Endodermal cell (in vitro differentiated cells): ENCODE measurements at regions not wholly inside any gene's neighbourhood (a gene's known extent, or its start where the extent isn't known, plus 50 kb on each side); places are given as distances from the start of the nearest gene placed in this dataset.

Source experiments
- DNase-seq: peaks from one replicate; pipeline ENCODE4 v3.0.0-alpha.2; 2017
- H3K27ac ChIP-seq: 2 replicates; pipeline ENCODE4 v1.5.1; 2013; ENCODE audit warnings: mild to moderate bottlenecking, low read depth, low read length, moderate library complexity
- H3K27me3 ChIP-seq: 2 replicates; pipeline ENCODE4 v1.6.1; 2013; ENCODE audit warnings: mild to moderate bottlenecking, low read length, moderate library complexity; ENCODE audit not compliant: insufficient read depth, control insufficient read depth, poor library complexity, severe bottlenecking
- H3K36me3 ChIP-seq: 2 replicates; pipeline ENCODE4 v1.7.0; 2013; ENCODE audit warnings: mild to moderate bottlenecking, low read length, moderate library complexity; ENCODE audit not compliant: control insufficient read depth, insufficient read depth
- H3K4me1 ChIP-seq: one replicate; pipeline ENCODE4 v1.7.0; 2013; ENCODE audit warnings: low read length; ENCODE audit not compliant: control insufficient read depth, insufficient read depth
- H3K4me3 ChIP-seq: 2 replicates; pipeline ENCODE4 v1.5.1; 2013; ENCODE audit warnings: mild to moderate bottlenecking, low read length, moderate library complexity
- H3K9ac ChIP-seq: 2 replicates; pipeline ENCODE4 v1.6.1; 2013; ENCODE audit warnings: mild to moderate bottlenecking, low read length, moderate library complexity; ENCODE audit not compliant: poor library complexity, severe bottlenecking; ENCODE audit errors: extremely low read depth
- H3K9me3 ChIP-seq: 2 replicates; pipeline ENCODE4 v1.6.1; 2013; ENCODE audit warnings: mild to moderate bottlenecking, low read length, moderate library complexity; ENCODE audit not compliant: control insufficient read depth
- H3K27ac Mint-ChIP-seq: 2 replicates; pipeline ENCODE4 v1.8.0; 2020; ENCODE audit warnings: mixed read lengths
- H3K27me3 Mint-ChIP-seq: 2 replicates; pipeline ENCODE4 v1.8.0; 2021; ENCODE audit warnings: mild to moderate bottlenecking, mixed read lengths; ENCODE audit not compliant: insufficient read depth
- H3K36me3 Mint-ChIP-seq: 2 replicates; pipeline ENCODE4 v1.8.0; 2020; ENCODE audit warnings: low read depth, mixed read lengths
- H3K4me1 Mint-ChIP-seq: 2 replicates; pipeline ENCODE4 v1.8.0; 2020; ENCODE audit warnings: mixed read lengths
- H3K4me3 Mint-ChIP-seq: 2 replicates; pipeline ENCODE4 v1.8.0; 2020; ENCODE audit warnings: mild to moderate bottlenecking, moderate library complexity, mixed read lengths
- H3K9me3 Mint-ChIP-seq: 2 replicates; pipeline ENCODE4 v1.8.0; 2020; ENCODE audit warnings: mild to moderate bottlenecking, mixed read lengths
- WGBS, 2 experiments: methylation state at CpG; one replicate each; pipeline versions ENCODE4 v1.1.5 to v1.1.7; 2013; ENCODE audit warnings: missing lambda C conversion rate in 2 of 2, mixed read lengths in 1 of 2; ENCODE audit not compliant: insufficient coverage in 1 of 2, insufficient read length in 1 of 2; 5-methylcytosine and 5-hydroxymethylcytosine counted together
- TF ChIP-seq, protein P1 (sequence below): fragments of 200-600 bp; sonication (generic); conservative IDR thresholded peaks from 2 replicates; pipeline ENCODE4 v1.5.0; 2021; ENCODE audit warnings: antibody characterized with exemption, mild to moderate bottlenecking

- no peak overlapping the region for H3K27ac Mint-ChIP-seq
- TF ChIP-seq, protein P1, sequence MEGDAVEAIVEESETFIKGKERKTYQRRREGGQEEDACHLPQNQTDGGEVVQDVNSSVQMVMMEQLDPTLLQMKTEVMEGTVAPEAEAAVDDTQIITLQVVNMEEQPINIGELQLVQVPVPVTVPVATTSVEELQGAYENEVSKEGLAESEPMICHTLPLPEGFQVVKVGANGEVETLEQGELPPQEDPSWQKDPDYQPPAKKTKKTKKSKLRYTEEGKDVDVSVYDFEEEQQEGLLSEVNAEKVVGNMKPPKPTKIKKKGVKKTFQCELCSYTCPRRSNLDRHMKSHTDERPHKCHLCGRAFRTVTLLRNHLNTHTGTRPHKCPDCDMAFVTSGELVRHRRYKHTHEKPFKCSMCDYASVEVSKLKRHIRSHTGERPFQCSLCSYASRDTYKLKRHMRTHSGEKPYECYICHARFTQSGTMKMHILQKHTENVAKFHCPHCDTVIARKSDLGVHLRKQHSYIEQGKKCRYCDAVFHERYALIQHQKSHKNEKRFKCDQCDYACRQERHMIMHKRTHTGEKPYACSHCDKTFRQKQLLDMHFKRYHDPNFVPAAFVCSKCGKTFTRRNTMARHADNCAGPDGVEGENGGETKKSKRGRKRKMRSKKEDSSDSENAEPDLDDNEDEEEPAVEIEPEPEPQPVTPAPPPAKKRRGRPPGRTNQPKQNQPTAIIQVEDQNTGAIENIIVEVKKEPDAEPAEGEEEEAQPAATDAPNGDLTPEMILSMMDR, result no peak
- no peaks in the 10 kb centered on the region for H3K36me3 Mint-ChIP-seq
- H3K4me3 Mint-ChIP-seq, result no peak overlapping the region
- H3K9ac ChIP-seq, result no peak overlapping the region
- H3K36me3 ChIP-seq, result no peaks in the 10 kb centered on the region
- no CpG with 5 or more reads among the region's 1 CpG for WGBS, 2 experiments
- no peak overlapping the region for H3K4me3 ChIP-seq
- no peaks in the 10 kb centered on the region for H3K27me3 ChIP-seq
- no peaks in the 10 kb centered on the region for H3K9me3 Mint-ChIP-seq
- H3K9me3 ChIP-seq, result no peaks in the 10 kb centered on the region
- no peaks in the 10 kb centered on the region for H3K4me1 ChIP-seq
- no peaks in the 10 kb centered on the region for H3K27me3 Mint-ChIP-seq
- DNase-seq, result no peak
- H3K4me1 Mint-ChIP-seq, result no peaks in the 10 kb centered on the region
- H3K27ac ChIP-seq, result no peak overlapping the region
Measured at GRCh38 chr11:98227278-98227677, 793.5 kb upstream of the CNTN5 start.

DNA sequence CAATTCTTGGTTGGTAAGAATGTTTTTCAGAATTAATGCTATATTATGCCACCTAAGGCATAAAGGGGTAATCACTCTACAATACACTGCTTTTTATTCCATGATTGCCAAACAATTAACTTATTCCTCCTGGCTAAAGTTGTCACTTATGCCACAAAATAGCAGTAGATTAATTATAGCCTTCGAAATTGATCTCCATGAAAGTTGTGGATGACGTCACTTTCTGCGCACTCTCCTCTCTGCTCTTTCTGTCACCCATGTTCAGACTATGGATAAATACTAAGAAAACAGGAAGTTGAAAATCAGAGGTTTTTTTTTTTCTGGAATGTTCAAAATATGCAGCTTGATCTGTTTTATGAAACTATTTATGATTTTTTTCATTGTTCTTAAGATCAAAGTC lies 790.1 kb upstream of the CNTN5 start:
- H3K4me3 ChIP-seq, result no peak overlapping the region
- Mint-ChIP-seq H3K4me1 (no peaks in the 10 kb centered on the region), H3K9me3 (no peaks in the 10 kb centered on the region), H3K27ac (no peak overlapping the region), H3K36me3 (no peaks in the 10 kb centered on the region), H3K27me3 (no peaks in the 10 kb centered on the region), H3K4me3 (no peak overlapping the region)
- WGBS, 2 experiments, result 92% methylated on average over 3 of the region's 3 CpGs; no CpG with 5 or more reads in 1 of the 2 experiments
- no peaks in the 10 kb centered on the region for H3K36me3 ChIP-seq
- no peak overlapping the region for H3K9ac ChIP-seq
- no peaks in the 10 kb centered on the region for H3K27me3 ChIP-seq
- no peaks in the 10 kb centered on the region for H3K9me3 ChIP-seq
- DNase-seq, result no peak
- TF ChIP-seq, protein P1, result no peak
- H3K4me1 ChIP-seq, result no peaks in the 10 kb centered on the region
- no peak overlapping the region for H3K27ac ChIP-seq

GRCh38 chr11:98234698-98235097 lies 786.1 kb upstream of the CNTN5 start:
- no peak overlapping the region for H3K27ac ChIP-seq
- no peak overlapping the region for H3K4me3 ChIP-seq
- TF ChIP-seq, protein P1, result no peak
- WGBS, 2 experiments, result 84 to 98% methylated on average over 2 of the region's 2 CpGs
- H3K9me3 Mint-ChIP-seq, result peaks cover 6% of the 10 kb centered on the region
- H3K4me1 ChIP-seq, result no peaks in the 10 kb centered on the region
- H3K9ac ChIP-seq, result no peak overlapping the region
- H3K4me3 Mint-ChIP-seq, result no peak overlapping the region
- H3K4me1 Mint-ChIP-seq, result no peaks in the 10 kb centered on the region
- H3K27ac Mint-ChIP-seq, result no peak overlapping the region
- H3K36me3 ChIP-seq, result no peaks in the 10 kb centered on the region
- no peak for DNase-seq
- H3K9me3 ChIP-seq, result peaks cover 4% of the 10 kb centered on the region
- no peaks in the 10 kb centered on the region for H3K27me3 ChIP-seq
- H3K27me3 Mint-ChIP-seq, result no peaks in the 10 kb centered on the region
- H3K36me3 Mint-ChIP-seq, result no peaks in the 10 kb centered on the region
